OCI-LY1 (cell line): ENCODE measurements at regions not wholly inside any gene's neighbourhood (a gene's known extent, or its start where the extent isn't known, plus 50 kb on each side); places are given as distances from the start of the nearest gene placed in this dataset.

Experiments used
- CTCF ChIP-seq: fragments of 200-600 bp; sonication (generic), shearing (Covaris generic); IDR thresholded peaks from 2 replicates; pipeline ENCODE4 v1.5.1; 2017; ENCODE audit warnings: mild to moderate bottlenecking, antibody characterized with exemption, low read length, moderate library complexity, mixed read lengths
- EZH2 ChIP-seq: fragments of 200-600 bp; sonication (generic), shearing (Covaris generic); IDR thresholded peaks from 2 replicates; pipeline ENCODE4 v1.8.0; 2017; ENCODE audit warnings: borderline replicate concordance, mixed run types, mild to moderate bottlenecking, antibody characterized with exemption, low read length, moderate library complexity, mixed read lengths

- TF ChIP-seq EZH2 (no peak), CTCF (no peak)
These were observed 128.9 kb upstream of the RIOK3 start for GRCh38 chr18:23324056-23324811.
